ENCODE measurements at regions not wholly inside any gene's neighbourhood (a gene's known extent, or its start where the extent isn't known, plus 50 kb on each side); places are given as distances from the start of the nearest gene placed in this dataset.

DNA sequence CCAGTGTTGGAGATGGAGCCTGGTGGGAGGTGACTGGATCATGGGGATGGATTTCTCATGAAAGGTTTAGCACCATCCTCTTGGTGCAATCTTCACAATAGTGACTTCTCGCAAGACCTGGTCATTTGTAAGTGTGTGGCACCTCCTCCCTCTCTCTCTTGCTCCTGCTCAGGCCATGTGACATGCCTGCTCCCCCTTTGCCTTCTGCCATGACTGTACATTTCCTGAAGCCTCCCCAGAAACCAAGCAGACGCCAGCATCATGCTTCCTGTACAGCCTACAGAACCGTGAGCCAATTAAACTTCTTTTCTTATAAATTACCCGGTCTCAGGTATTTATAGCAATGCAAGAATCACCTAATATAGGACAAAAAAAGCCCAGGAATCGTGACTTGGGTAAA, 171.0 kb upstream of the FOXN3 start:
- TF ChIP-seq, protein P1, sequence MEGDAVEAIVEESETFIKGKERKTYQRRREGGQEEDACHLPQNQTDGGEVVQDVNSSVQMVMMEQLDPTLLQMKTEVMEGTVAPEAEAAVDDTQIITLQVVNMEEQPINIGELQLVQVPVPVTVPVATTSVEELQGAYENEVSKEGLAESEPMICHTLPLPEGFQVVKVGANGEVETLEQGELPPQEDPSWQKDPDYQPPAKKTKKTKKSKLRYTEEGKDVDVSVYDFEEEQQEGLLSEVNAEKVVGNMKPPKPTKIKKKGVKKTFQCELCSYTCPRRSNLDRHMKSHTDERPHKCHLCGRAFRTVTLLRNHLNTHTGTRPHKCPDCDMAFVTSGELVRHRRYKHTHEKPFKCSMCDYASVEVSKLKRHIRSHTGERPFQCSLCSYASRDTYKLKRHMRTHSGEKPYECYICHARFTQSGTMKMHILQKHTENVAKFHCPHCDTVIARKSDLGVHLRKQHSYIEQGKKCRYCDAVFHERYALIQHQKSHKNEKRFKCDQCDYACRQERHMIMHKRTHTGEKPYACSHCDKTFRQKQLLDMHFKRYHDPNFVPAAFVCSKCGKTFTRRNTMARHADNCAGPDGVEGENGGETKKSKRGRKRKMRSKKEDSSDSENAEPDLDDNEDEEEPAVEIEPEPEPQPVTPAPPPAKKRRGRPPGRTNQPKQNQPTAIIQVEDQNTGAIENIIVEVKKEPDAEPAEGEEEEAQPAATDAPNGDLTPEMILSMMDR (IDR thresholded peaks at IDR 0.05; ENCODE audit: low read depth, low read length): no peak
- TF ChIP-seq MYC (IDR thresholded peaks at IDR 0.05; ENCODE audit: low read depth, low read length) (no peak), POLR2A (IDR thresholded peaks at IDR 0.05; ENCODE audit: extremely low read depth, insufficient read length) (no peak)
- TF ChIP-seq, protein P2, sequence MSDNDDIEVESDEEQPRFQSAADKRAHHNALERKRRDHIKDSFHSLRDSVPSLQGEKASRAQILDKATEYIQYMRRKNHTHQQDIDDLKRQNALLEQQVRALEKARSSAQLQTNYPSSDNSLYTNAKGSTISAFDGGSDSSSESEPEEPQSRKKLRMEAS (IDR thresholded peaks at IDR 0.05; ENCODE audit: low read depth, low read length): no peak

Data from NB4 (cell line).